ENCODE measurements at regions not wholly inside any gene's neighbourhood (a gene's known extent, or its start where the extent isn't known, plus 50 kb on each side); places are given as distances from the start of the nearest gene placed in this dataset.
"Not testable (repeated sequence)": the region's sequence is repeated elsewhere in the genome, so short reads cannot be mapped to it uniquely, and the experiment has no call there.

- DNase-seq (ENCODE audit: low spot score), result no peak
These were observed 360.6 kb downstream of the NR2F1-AS1 start for GRCh38 chr5:93220431-93220830.

- DNase-seq (ENCODE audit: low spot score), result peak; percentile 16
These were observed 361.3 kb downstream of the NR2F1-AS1 start for GRCh38 chr5:93219641-93220145.

- not testable (repeated sequence) for DNase-seq (ENCODE audit: low spot score)
These were observed 367.8 kb downstream of the NR2F1-AS1 start for GRCh38 chr5:93213111-93213794.

- DNase-seq (ENCODE audit: low spot score), result no peak
These were observed 371.5 kb downstream of the NR2F1-AS1 start for GRCh38 chr5:93209476-93209875.

GRCh38 chr5:93208141-93208751 is 372.8 kb downstream of the NR2F1-AS1 start:
- DNase-seq (ENCODE audit: low spot score), result no peak

GRCh38 chr5:93206203-93206602 is 374.8 kb downstream of the NR2F1-AS1 start:
- DNase-seq (ENCODE audit: low spot score), result no peak

GRCh38 chr5:93201061-93201460 is 380.0 kb downstream of the NR2F1-AS1 start:
- DNase-seq (ENCODE audit: low spot score), result no peak

- DNase-seq (ENCODE audit: low spot score), result no peak
These were observed 384.0 kb downstream of the NR2F1-AS1 start for GRCh38 chr5:93196986-93197385.

GRCh38 chr5:93193431-93194347 is 387.3 kb downstream of the NR2F1-AS1 start:
- DNase-seq (ENCODE audit: low spot score), result no peak

- DNase-seq (ENCODE audit: low spot score), result no peak
These were observed 388.3 kb downstream of the NR2F1-AS1 start for GRCh38 chr5:93192683-93193082.

GRCh38 chr5:93192087-93192486 is 388.9 kb downstream of the NR2F1-AS1 start:
- DNase-seq (ENCODE audit: low spot score), result no peak

- DNase-seq (ENCODE audit: low spot score), result no peak
These were observed 389.8 kb downstream of the NR2F1-AS1 start for GRCh38 chr5:93191035-93191817.

GRCh38 chr5:93189707-93190120 is 391.3 kb downstream of the NR2F1-AS1 start:
- no peak for DNase-seq (ENCODE audit: low spot score)

GRCh38 chr5:93188876-93189485 is 392.0 kb downstream of the NR2F1-AS1 start:
- DNase-seq (ENCODE audit: low spot score), result no peak

GRCh38 chr5:93186076-93186682 is 394.8 kb downstream of the NR2F1-AS1 start:
- DNase-seq (ENCODE audit: low spot score), result no peak

- no peak for DNase-seq (ENCODE audit: low spot score)
These were observed 397.0 kb downstream of the NR2F1-AS1 start for GRCh38 chr5:93184041-93184440.

GRCh38 chr5:93179466-93179865 is 401.6 kb downstream of the NR2F1-AS1 start:
- DNase-seq (ENCODE audit: low spot score), result no peak

- DNase-seq (ENCODE audit: low spot score), result no peak
These were observed 406.1 kb downstream of the NR2F1-AS1 start for GRCh38 chr5:93174930-93175329.

GRCh38 chr5:93165559-93165958 is 415.5 kb downstream of the NR2F1-AS1 start:
- no peak for DNase-seq (ENCODE audit: low spot score)

GRCh38 chr5:93164690-93165089 is 416.3 kb downstream of the NR2F1-AS1 start:
- DNase-seq (ENCODE audit: low spot score), result no peak

Data from iPS-NIHi11 (cell line).